Psoas muscle (tissue), 7 donors: ENCODE measurements at regions not wholly inside any gene's neighbourhood (a gene's known extent, or its start where the extent isn't known, plus 50 kb on each side); places are given as distances from the start of the nearest gene placed in this dataset.

Experiments
- ATAC-seq, 4 donors: fragments of 200-7000 bp; cut with Tn5 transposase; one replicate each; pipeline ENCODE4 v1.9.1; 2020; ENCODE audit warnings: moderate library complexity in 3 of 4, mild to moderate bottlenecking in 2 of 4
- DNase-seq, 2 donors: peaks; one replicate each; pipeline ENCODE4 v3.0.0-alpha.2; 2020
- H3K27ac ChIP-seq: fragments of 200-600 bp; one replicate; pipeline ENCODE4 v1.8.0; 2022
- H3K27me3 ChIP-seq, 3 donors: fragments of 200-600 bp in 1 of 3; one replicate each; pipeline versions ENCODE4 v1.6.1 to v1.8.0; 2013 to 2022; ENCODE audit warnings: low read length in 2 of 3, mild to moderate bottlenecking in 2 of 3, moderate library complexity in 1 of 3; ENCODE audit not compliant: insufficient read depth in 3 of 3
- H3K36me3 ChIP-seq, 2 donors: fragments of 200-600 bp in 1 of 2; one replicate each; pipeline versions ENCODE4 v1.6.1 to v1.8.0; 2013 to 2022; ENCODE audit warnings: low read depth in 1 of 2, mild to moderate bottlenecking in 1 of 2, moderate library complexity in 1 of 2; ENCODE audit not compliant: insufficient read depth in 1 of 2
- H3K4me1 ChIP-seq: fragments of 200-600 bp; one replicate; pipeline ENCODE4 v1.8.0; 2022
- H3K4me3 ChIP-seq: fragments of 200-600 bp; one replicate; pipeline ENCODE4 v1.8.0; 2022; ENCODE audit warnings: mild to moderate bottlenecking
- H3K9me3 ChIP-seq: fragments of 200-600 bp; one replicate; pipeline ENCODE4 v1.8.0; 2022
- CTCF ChIP-seq: fragments of 200-600 bp; IDR thresholded peaks from one replicate; pipeline ENCODE4 v1.8.0; 2022; ENCODE audit warnings: antibody characterized with exemption
- WGBS, 3 donors: extraction: QIAGEN DNeasy Blood & Tissue Kit; methylation state at CpG; one replicate each; pipeline versions ENCODE4 v1.1.6 to v1.1.7; 2013; 5-methylcytosine and 5-hydroxymethylcytosine counted together
- intact Hi-C, 2 donors: fragments of 100-400 bp; cut with DNase I; formaldehyde crosslinking; loops; one replicate each; pipeline versions ENCODE4 v1.11.0 to v1.14.2; 2022
- donor health status: healthy with polysubstance abuse.
- donor health status: DM: no; HTN: no; CAD: no; lungs with moderate emphysema.
- donor health status: Bipolar disorder and iron deficiency.
- donor health status: healthy.
- donor health status: DM: yes; HTN: yes; CAD: no.
- donor health status: DM: no; HTN: no; CAD: no.
- donor health status: DM: yes; HTN: yes; CAD: no.

- ATAC-seq, result no peak
These were observed 123.7 kb upstream of the CLSTN2 start for GRCh38 chr3:139811331-139811730.

GRCh38 chr3:139808201-139808600 lies 126.8 kb upstream of the CLSTN2 start:
- intact Hi-C loops, result no loop called here
- Histone ChIP-seq H3K27me3 (no peaks in the 10 kb centered on the region), H3K9me3 (no peaks in the 10 kb centered on the region), H3K4me1 (no peaks in the 10 kb centered on the region), H3K4me3 (no peak overlapping the region), H3K36me3 (no peaks in the 10 kb centered on the region), H3K27ac (no peak overlapping the region)
- ATAC-seq (no peak), DNase-seq (no peak)
- no peak for TF ChIP-seq CTCF
- WGBS, 3 donors, result 75 to 80% (median 79%) methylated on average over 5 of the region's 5 CpGs

More at GRCh38 chr3:139811331-139811730, 123.7 kb upstream of the CLSTN2 start:
- H3K27ac ChIP-seq, result no peak overlapping the region
- no peak for DNase-seq
- intact Hi-C loops, result no loop called here
- H3K36me3 ChIP-seq, result no peaks in the 10 kb centered on the region
- no peaks in the 10 kb centered on the region for H3K9me3 ChIP-seq
- no peaks in the 10 kb centered on the region for H3K27me3 ChIP-seq
- no peaks in the 10 kb centered on the region for H3K4me1 ChIP-seq
- TF ChIP-seq CTCF, result no peak
- H3K4me3 ChIP-seq, result no peak overlapping the region

GRCh38 chr3:139803294-139803693 lies 125.5 kb upstream of the NMNAT3 start:
- no peaks in the 10 kb centered on the region for H3K4me1 ChIP-seq
- 75 to 81% (median 80%) methylated on average over 3 of the region's 3 CpGs for WGBS, 3 donors
- TF ChIP-seq CTCF, result no peak
- H3K9me3 ChIP-seq, result no peaks in the 10 kb centered on the region
- ATAC-seq, result no peak
- DNase-seq, result no peak
- intact Hi-C loops, result no loop called here
- H3K27ac ChIP-seq, result no peak overlapping the region
- H3K27me3 ChIP-seq, result no peaks in the 10 kb centered on the region
- no peak overlapping the region for H3K4me3 ChIP-seq
- H3K36me3 ChIP-seq, result no peaks in the 10 kb centered on the region

- Histone ChIP-seq H3K9me3 (no peaks in the 10 kb centered on the region), H3K27me3 (no peaks in the 10 kb centered on the region), H3K27ac (no peak overlapping the region), H3K36me3 (no peaks in the 10 kb centered on the region), H3K4me1 (no peaks in the 10 kb centered on the region), H3K4me3 (no peak overlapping the region)
- intact Hi-C loops, result no loop called here
- ATAC-seq (no peak), DNase-seq (peak in 1 of 2 donors; percentile 18)
- 30 to 35% (median 30%) methylated on average over 8 of the region's 8 CpGs for WGBS, 3 donors
- TF ChIP-seq CTCF, result no peak
These were observed 120.1 kb upstream of the NMNAT3 start for GRCh38 chr3:139797724-139798343.
